ENCODE measurements at regions not wholly inside any gene's neighbourhood (a gene's known extent, or its start where the extent isn't known, plus 50 kb on each side); places are given as distances from the start of the nearest gene placed in this dataset.

GRCh38 chr5:57007344-57007743, 55.4 kb upstream of the MIER3 start:
- Histone ChIP-seq H3K4me1 (ENCODE audit: insufficient read depth, low read length) (peaks cover 2% of the 10 kb centered on the region; the same call in 1 of the 2 replicates), H2BK120ac (ENCODE audit: low read depth, low read length, poor library complexity, severe bottlenecking) (no peak overlapping the region), H2BK15ac (ENCODE audit: low read depth, low read length) (no peak overlapping the region), H2AK5ac (ENCODE audit: insufficient read length, low read length) (no peak overlapping the region), H3K4me2 (ENCODE audit: insufficient read depth, insufficient read length, low read length) (no peak overlapping the region), H4K8ac (replicated peaks; ENCODE audit: insufficient read length, low read depth, low read length) (no peak overlapping the region), H3K18ac (ENCODE audit: insufficient read length, low read depth, low read length) (no peak overlapping the region), H2BK5ac (ENCODE audit: insufficient read length, low read length) (no peak overlapping the region), H3K9ac (ENCODE audit: extremely low read depth, insufficient read length, low read length) (no peak overlapping the region), H3K9me3 (ENCODE audit: control insufficient read depth, low read depth, low read length) (no peaks in the 10 kb centered on the region), H3K23me2 (ENCODE audit: insufficient read length, low read depth, low read length, poor library complexity, severe bottlenecking) (no peaks in the 10 kb centered on the region), H3K27ac (ENCODE audit: insufficient read length, low read depth, low read length) (no peak overlapping the region), H3K14ac (ENCODE audit: insufficient read depth, low read length) (no peak overlapping the region), H4K91ac (ENCODE audit: insufficient read length, low read depth, low read length) (no peak overlapping the region), H3K56ac (ENCODE audit: insufficient read length, low read depth, low read length) (no peak overlapping the region), H3T11ph (ENCODE audit: low read length) (no peak overlapping the region), H3K27me3 (ENCODE audit: insufficient read depth, low read length) (no peaks in the 10 kb centered on the region), H2BK12ac (ENCODE audit: insufficient read length, low read depth, low read length) (no peak overlapping the region), H4K5ac (ENCODE audit: insufficient read length, low read depth, low read length) (no peak overlapping the region), H3K23ac (ENCODE audit: insufficient read length, low read depth, low read length) (no peak overlapping the region), H2AFZ (ENCODE audit: low read length) (no peak overlapping the region), H3K4ac (ENCODE audit: low read depth, low read length) (no peak overlapping the region), H4K20me1 (ENCODE audit: control insufficient read depth, insufficient read depth, insufficient read length) (no peaks in the 10 kb centered on the region), H3K79me1 (ENCODE audit: insufficient read depth, low read depth, low read length, poor library complexity, severe bottlenecking) (no peaks in the 10 kb centered on the region), H3K79me2 (ENCODE audit: insufficient read depth, low read length) (no peaks in the 10 kb centered on the region), H2BK20ac (ENCODE audit: low read depth, low read length, poor library complexity, severe bottlenecking) (no peak overlapping the region)
- H3K27me3 Mint-ChIP-seq (ENCODE audit: low read depth): no peaks in the 10 kb centered on the region
- DNase-seq: no peak
- no peak for TF ChIP-seq CTCF (conservative IDR thresholded peaks at IDR 0.05)
- no peaks in the 10 kb centered on the region for H3K9me3 Mint-ChIP-seq
- H3K4me3 Mint-ChIP-seq: no peak overlapping the region
- WGBS (ENCODE audit: extremely low coverage, insufficient read length, low lambda C conversion rate): no CpG with 5 or more reads among the region's 2 CpGs
- no peaks in the 10 kb centered on the region for H3K36me3 Mint-ChIP-seq (ENCODE audit: insufficient read depth in 1 of 3, low read depth in 3 of 3)
- H3K4me1 Mint-ChIP-seq: peaks cover 5 to 12% of the 10 kb centered on the region in 2 experiments; a peak in 3 of 4 replicates
- no peak overlapping the region for H3K27ac Mint-ChIP-seq

Data from H9 (cell line).